CD4-positive, alpha-beta T cell treated with Interleukin-21 for 1 hour (primary cell): ENCODE measurements at regions not wholly inside any gene's neighbourhood (a gene's known extent, or its start where the extent isn't known, plus 50 kb on each side); places are given as distances from the start of the nearest gene placed in this dataset.
"Not testable (repeated sequence)": the region's sequence is repeated elsewhere in the genome, so short reads cannot be mapped to it uniquely, and the experiment has no call there.

Experiments used
- DNase-seq: peaks from one replicate; pipeline ENCODE4 v3.0.0-alpha.2; 2020

DNA sequence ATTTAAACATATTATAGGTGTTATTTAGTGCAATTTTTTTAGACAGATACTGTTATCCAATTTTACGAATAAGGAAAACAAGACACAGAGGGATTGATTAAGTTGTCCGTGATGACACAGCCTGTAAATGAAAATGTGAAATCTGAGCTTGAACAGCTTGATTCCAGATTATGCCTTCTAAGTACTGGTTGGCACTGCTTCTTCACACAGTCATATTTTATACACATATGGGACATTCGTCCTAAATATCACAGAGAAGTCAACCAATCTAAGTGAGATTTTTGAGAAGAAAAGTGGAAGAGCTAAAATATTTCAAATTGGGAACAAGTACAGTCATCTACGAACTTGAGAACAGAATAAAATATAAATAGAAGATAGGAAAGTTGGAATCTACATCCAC, 756.3 kb downstream of the BCKDHB start:
- no peak for DNase-seq

DNA sequence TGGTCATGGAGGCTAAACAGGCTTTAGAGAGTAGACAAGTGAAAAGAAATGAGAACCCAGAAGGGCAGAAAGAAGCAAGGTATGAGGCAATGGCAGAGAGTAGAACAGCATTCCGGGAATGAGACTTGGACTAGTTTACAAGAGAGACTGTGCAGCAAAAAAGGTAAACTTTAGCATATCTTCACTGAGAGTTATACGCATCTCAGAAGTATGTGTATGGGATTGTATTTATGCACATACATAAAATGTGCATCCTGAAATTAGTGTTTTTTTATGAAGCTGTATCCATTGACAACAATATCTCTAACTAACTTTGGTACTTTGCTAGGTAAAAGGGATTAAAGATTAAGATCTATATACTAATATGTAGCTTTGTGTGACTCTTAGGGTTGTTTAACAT, 753.6 kb downstream of the BCKDHB start:
- no peak for DNase-seq

DNA sequence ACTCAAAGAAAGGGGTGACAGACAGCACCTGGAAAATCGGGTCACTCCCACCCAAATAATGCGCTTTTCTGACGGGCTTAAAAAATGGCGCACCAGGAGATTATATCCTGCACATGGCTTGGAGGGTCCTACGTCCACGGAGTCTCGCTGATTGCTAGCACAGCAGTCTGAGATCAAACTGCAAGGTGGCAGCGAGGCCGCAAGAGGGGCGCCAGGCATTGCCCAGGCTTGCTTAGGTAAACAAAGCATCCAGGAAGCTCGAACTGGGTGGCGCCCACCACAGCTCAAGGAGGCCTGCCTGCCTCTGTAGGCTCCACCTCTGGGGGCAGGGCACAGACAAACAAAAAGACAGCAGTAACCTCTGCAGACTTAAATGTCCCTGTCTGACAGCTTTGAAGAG, 741.5 kb downstream of the BCKDHB start:
- not testable (repeated sequence) for DNase-seq

DNA sequence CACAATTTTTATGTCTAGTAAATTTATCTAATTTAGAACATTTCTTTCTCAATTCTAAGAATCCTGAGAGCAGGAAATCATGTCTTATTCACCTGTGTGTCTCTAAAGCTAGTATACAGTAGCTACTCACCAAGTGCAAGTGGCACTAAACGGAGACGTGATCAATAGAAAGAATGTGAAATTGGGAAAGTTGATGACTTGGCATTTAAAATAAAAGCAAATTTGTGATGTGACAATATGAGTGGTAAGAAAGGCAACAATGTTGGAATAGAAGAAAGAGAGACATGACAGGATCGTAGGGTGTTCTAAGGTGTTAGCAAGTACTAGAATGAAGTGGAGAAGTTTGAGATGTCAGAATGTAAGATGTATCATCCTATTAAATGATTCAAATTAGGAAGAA, 725.9 kb downstream of the BCKDHB start:
- DNase-seq: no peak

DNA sequence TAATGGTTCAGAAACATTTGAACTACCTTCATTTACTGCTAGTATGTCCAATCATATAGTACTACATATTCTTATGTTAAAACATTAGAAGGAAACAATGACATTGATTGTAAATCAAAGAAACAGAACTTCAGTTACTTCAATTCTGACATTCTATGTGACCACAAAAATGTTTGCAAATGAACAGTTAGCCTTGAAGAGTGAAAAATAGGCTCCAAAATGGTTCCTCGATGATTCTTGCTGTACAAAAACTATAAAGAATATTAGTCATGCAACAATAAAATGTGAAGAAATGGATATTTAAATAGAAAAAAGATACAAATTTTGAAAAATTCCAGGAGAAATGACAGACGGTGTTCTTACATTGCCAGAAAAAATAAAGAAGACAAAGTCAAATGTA, 686.9 kb downstream of the BCKDHB start:
- no peak for DNase-seq

DNA sequence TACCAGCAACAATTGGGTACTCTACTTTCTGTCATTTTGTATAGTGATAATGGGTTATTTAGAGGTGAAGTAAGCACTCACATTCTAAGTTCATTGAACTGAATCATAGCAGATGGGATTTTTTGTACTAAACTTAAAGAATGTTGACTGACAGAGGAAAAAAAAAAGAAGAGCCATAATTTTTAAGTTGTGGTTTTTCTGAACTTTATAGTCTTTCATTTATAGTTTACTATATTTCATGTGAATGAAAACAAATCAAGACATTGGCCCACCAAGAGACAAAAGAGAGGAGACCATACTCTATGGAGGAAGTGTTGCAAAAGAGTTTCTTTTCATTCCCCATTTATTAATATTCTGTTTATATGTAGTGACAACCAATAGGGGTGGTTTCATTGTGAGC, 685.7 kb downstream of the BCKDHB start:
- no peak for DNase-seq

DNA sequence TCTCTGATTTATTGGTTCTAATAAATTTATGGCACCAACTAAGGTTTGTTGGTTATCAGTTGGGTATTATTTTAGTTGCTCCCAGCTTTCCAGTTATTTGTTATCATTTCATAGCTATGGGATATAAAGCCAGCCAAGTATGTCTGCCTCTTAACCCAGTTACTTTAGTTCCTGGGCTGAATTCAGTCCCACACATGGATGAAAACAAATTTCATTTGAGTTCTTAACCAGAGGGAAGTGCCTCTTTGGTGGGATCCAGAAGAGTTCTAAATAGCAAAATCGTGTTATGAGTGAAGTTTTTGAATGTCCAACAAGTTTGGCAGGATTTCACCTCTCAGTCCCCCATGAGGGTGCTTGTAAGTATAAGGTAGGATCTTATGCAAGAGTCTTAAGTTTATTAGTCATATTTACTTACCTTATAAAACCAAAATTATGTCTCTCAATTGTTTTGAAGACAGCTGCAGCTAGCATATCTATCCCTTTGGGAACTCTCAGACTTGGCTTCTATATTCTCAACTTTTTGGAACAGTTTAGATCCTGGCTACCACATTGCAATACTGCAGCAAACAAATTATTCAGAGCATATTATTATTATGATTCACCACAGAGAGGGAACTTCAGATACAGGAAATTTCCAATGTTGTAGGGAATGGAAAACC, 683.6 kb downstream of the BCKDHB start:
- DNase-seq: no peak

DNA sequence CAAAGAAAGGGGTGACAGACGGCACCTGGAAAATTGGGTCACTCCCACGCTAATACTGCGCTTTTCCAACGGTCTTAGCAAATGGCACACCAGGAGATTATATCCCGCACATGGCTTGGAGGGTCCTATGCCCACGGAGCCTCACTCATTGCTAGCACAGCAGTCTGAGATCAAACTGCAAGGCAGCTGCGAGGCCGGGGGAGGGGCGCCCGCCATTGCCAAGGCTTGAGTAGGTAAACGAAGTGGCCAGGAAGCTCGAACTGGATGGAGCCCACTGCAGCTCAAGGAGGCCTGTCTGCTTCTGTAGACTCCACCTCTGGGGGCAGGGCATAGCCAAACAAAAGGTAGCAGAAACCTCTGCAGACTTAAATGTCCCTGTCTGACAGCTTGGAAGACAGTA, 676.8 kb downstream of the BCKDHB start:
- not testable (repeated sequence) for DNase-seq

DNA sequence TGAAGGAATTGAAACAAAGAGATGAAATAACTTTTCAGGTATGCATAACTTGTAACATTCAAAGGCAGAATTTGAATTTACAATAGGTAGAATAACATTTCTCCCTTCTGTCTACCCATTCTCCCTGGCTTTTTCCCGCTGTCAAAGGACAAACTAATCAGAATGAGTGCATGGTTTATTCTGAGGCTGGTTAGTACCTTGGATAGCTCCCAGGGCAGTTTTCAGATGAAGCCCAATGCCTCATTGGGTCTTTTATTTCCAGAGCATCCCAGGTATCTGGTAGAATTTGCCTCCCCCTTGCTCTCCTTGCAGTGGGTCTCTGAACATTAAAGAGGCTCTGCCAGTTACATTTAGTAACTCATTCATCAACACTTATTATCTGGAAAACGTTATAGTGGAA, 665.5 kb downstream of the BCKDHB start:
- DNase-seq: no peak

DNA sequence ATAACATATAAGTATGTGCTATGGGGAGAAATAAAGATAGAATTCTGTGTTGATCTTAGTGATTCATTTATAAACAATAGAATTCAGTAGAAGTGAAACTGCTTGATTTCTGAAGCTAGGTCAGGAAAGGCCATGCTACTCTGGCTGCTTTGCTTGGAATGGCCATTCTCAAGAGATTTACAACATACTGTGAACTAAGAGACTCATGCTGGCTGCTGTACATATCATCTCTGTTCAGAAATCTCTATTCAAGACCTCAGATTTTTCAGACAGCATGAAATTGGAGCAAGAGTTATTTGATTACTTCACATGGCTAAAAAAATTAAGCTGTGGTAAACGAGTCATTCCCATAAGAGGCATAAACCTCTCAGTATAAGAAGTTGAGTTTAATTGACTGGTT, 662.6 kb downstream of the BCKDHB start:
- DNase-seq: no peak

DNA sequence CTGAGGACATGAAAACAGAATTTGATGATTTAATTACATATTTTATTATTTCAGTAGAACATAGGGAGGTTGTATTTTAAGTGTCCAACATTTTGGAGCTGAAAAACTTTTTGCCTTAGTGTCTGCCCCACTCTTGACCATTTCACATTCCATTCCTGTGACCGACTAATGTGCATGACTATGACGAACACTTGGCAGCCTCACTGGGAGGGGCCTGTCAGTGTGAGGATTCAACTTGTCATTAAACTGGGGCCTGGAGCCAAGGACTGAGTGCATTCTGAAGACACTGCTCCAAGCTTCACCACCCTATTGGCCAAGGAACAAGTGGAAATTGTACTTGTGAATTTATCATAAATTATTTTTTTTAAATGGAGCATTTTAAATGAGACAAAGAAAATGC, 661.3 kb downstream of the BCKDHB start:
- DNase-seq: no peak

DNA sequence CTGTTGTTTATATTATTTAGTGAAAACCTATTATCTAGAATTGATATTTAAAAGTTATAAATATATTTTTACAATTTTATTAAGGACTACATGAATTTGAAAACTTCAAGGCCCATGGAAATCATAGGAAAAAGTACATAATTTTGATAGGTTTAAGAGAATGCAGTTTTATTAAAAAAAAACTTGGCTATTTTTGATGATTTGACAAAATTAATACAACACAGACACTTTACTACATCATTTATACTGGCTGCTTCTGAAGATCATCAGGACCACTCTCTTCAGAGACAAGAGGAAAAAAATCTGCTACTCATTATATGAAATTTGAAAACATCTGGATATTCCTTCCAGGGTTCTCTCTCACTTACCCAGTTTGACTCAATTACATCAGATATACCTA, 637.7 kb downstream of the BCKDHB start:
- no peak for DNase-seq

DNA sequence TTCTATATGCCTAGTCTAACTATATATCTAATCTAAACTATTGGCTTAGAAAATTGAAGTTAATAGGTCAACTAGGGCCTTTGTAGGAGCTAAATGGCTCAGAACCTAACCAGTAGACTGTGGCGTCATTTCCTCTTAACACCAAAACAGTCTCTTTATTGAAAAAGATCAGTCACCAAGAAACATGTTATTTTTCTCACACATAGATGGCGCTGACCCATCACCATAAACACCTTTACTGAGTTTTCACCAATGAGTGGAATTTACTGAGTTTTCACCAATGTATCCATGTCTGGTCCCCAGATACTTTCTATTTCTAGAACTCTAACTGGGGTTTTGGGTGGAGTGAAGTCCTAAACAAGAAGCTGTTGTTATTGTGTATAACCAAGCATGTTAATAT, 636.0 kb downstream of the BCKDHB start:
- no peak for DNase-seq

DNA sequence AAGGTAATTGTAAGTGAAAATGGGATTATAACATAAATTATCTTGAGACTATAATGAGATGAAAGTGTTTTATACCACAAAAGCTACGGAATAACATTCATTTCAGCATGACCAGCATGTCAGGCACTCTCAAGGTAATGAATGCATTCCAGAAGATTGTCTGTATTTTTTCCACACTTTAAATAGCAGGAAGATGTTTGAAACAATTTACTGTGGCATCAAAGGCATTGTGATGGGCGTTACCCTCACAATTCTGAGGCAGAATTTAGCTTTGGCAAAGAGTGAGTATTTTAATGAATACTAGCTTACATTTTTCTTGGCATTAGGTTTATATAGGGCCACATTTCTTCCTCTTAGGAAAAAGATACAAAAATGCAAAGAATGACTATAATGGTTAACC, 627.2 kb downstream of the BCKDHB start:
- DNase-seq: no peak

DNA sequence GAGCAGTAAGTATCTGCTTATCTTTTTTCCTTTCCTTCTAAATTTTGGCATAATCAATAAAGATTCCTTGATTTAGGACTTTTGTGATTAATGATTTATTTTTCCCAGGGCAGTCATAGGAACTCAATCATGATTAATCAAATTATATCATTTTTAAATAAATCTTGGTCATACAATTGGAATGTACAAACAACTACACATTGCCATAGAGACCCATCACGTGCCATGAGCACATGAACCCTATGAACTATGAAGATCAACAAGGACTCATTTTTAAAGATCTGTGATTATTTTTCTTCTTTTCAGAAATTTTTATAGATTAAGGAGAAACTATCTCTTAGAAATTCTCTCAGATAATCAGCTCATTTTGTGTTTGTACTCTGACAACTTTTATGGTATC, 622.4 kb downstream of the BCKDHB start:
- no peak for DNase-seq

DNA sequence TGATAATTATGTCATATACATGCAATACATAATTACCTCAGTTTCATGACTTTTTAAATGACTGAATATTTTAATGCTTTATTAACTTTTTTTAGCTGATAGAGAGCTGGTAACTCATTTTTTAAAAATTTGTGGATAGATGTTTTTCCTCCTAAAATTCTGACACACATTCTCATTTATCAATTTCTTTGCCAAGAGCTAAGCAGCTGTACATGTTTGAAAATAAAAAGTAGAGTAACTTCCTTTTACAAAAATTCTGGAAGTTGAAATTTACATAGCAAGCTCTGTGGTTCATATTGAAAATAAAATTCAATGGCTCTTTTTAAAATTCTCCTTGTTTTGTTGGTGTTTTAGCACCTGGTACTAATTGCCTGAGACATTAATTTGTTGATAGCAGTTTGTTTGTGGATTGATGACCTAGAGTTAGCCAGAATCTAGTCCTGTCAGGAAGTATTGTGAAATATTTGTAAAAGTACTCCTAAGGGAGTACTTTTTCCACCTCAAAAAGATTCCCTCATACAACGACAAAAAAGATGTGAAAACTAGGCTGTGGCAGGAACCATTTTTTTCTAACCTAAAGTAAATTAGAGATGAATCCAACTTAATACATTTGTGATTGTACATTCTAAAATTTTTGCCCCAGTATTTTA, 621.8 kb downstream of the BCKDHB start:
- no peak for DNase-seq

DNA sequence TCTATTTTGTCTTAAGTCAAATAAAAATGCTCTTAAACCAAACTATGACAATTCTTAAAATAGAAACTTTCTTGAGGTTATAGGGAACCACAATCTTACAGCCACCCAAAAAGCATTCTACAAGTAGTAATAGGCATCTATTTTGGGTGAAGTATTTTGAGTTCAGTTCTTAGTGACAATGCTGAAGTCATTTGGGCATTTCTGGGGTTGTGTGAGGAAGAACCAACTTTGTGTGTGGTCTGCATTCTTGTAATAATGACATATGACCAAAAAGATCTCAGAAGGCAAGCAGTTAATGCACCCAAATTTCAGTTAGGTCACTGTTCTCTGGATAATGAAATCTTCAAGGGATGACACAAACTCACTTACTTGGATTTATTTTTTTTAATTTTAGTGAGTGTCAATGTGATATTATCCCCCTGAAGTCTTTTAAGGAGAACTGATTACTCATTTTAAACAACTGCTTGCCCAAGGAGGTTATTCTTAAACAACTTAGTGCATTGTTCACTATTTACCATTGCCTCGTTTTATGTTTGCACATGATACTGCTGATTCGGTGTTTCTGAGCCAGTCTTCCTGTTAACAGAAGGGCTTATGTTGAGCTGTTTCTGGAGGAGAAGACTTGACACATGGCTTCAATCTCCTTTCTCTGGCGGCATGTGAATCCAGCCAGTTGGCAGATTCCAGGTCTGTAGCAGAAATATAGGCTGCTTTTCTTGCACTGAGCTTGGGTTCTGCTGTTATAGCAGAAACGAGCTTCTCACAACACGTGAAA, 618.9 kb downstream of the BCKDHB start:
- no peak for DNase-seq

DNA sequence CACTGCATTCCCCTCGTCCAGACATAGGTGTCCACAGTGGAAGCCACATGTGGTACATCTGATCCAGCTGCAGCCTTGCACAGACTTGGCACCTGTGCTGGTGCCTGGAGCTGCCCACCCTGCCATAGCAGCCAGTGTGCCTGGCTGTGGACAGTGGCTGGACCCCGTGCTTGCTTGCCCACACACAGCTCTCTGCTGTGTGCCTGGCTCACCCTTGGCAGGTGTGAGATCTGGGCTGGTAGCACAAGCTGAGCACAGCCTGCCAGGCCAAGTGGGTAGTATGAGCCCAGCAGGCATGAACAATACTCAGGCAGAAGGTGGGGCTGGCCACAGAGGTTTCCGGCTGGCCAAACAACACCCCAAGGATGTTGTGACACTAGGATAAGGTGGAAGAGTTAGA, 614.4 kb downstream of the BCKDHB start:
- DNase-seq: no peak

DNA sequence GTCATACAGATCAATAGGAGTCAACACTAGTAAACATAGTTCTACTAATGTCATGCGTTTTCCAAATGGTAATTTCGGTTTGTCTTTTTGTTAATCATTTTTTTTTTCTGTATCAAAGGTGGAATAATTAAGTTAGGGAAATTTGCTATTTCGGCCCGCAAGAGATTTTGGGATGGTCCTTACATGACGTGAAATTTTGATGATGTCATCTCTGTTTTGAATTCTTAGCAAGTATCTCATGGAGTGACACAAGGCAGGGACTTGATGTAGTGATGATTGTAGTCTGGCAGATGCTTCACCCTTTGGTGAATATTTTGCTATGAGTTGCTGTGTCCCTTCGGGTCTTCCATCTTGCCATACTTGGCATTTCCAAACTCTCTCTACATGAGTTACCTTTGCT, 608.0 kb downstream of the BCKDHB start:
- no peak for DNase-seq

DNA sequence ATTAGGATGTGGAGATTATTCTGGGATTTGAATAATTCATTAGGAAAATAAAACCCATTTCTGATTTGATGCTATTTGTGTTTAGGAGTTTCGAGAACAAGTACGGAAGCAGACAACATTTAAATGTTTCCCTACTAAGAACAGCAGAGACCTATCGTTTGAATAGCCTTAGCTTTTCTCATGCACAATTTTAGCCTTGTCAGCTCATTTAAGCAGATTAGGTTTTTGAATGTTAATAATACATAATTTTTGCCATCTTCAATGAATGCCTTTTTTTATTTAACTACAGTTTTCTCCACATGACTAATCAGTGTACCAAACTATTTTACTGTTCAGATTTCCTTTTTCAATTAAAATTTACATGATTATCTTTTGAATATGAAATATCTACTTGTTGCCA, 592.0 kb downstream of the BCKDHB start:
- DNase-seq: no peak

DNA sequence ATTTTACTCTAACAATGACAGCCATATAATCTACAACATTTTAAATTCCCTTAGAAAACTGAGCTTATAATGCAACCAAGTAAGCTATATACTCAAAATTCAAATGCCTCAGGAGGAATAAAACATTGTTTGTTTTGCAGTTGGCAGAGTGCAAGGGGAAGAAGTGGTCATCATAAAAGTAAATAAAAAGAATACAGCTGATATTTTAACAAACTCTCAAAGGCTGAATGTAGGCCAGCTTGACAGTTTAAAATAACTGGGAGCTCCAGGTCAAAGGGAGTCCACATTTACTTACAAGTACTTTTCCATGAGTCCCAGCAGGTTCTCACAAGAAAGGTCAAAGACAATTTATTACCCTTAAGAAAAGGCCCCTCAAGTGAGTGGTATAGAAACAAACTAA, 589.8 kb downstream of the BCKDHB start:
- no peak for DNase-seq

DNA sequence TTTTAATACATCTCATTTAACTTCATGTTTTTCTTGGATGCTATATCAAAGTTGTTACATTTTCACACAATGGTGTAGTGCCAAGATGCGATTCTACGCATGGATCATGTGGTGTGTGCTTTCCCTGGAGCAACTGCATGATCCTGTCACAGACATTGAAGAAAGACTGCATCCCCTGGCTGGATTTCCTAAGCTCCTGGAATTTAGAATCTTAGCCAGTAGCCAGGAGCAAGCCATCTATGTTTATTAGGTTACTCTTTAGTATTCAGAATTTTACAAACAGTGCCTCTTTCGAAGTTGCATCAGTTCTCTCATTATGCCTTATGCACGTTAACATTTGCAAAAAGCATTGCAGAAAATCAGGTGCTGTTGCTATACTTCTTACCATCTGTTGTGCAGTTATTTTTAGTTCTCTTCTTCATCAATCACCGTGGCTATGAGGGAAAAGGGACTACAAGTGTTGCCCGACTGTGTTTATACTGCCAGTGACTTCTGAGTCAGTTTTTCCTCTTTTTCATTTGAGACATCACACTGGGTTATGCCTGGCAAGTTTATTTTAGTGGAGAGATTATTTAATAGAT, 584.2 kb downstream of the BCKDHB start:
- no peak for DNase-seq

DNA sequence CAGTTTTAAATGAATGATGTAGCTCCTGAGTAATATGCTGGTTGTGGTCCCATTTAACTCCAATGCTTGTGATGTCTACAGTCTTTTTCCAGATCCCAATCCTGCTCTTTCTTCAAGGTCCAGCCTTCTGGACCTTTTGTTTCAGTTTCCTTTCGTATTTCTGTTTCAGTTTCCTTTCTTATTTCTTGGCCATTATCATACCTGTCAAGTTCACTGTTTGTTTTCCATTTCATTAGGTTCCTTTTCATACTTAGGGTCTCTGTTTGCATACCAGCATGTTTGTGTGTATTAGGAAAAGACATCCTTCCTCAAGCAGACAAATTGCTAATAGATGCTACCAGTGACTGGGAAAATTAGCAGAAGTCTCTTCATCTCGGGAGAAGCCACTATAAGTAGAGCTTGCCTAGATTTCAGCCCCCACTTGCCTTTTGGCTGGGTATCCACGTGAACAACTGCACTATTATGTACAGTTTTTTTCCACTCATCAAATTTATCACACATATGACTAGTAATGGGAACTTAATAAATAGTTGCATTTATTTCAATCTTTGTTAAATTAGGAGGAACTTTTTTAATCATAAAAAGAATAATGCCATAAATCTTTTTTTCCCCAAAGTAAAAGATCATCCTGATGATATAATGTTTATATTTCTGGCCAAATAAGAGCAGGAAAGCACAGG, 583.4 kb downstream of the BCKDHB start:
- DNase-seq: no peak
